IMR-90 (cell line): ENCODE measurements at regions not wholly inside any gene's neighbourhood (a gene's known extent, or its start where the extent isn't known, plus 50 kb on each side); places are given as distances from the start of the nearest gene placed in this dataset.

Experiments
- ATAC-seq: fragments of 200-7000 bp; cut with Tn5 transposase; 2 replicates; pipeline ENCODE4 v1.9.1; 2020; ENCODE audit warnings: low read depth, mild to moderate bottlenecking, moderate library complexity
- BruUV-seq: library from RNA; stranded (reverse); fragments of 400-500 nt; replicated peaks from 2 replicates; lab custom pipeline; 2021; lab: Mats Ljungman, UMichigan
- CTCF ChIA-PET: fragments of 300-600 bp; formaldehyde crosslinking; extraction: SDS; loops from one replicate; lab custom pipeline; 2021; ENCODE audit warnings: antibody characterized with exemption; lab: Yijun Ruan, JAX
- POLR2A ChIA-PET: fragments of 300-600 bp; sonication (Branson Sonifier 250); formaldehyde crosslinking; loops from one replicate; lab custom pipeline; 2022; ENCODE audit warnings: antibody characterized with exemption; ENCODE audit not compliant: unreplicated experiment; lab: Charles Lee
- DNase-seq: peaks from one replicate; pipeline ENCODE4 v3.0.0; 2013
- H2AFZ ChIP-seq: replicated peaks from 2 replicates; pipeline ENCODE3; 2013; ENCODE audit warnings: low read length, mild to moderate bottlenecking; ENCODE audit not compliant: poor library complexity
- H2AK5ac ChIP-seq: 2 replicates; pipeline ENCODE4 v1.6.1; 2013; ENCODE audit warnings: low read depth, low read length, inconsistent platforms
- H2AK9ac ChIP-seq: replicated peaks from 2 replicates; pipeline ENCODE3; 2013; ENCODE audit warnings: mild to moderate bottlenecking, low read depth, low read length, moderate library complexity; ENCODE audit not compliant: poor library complexity
- H2BK120ac ChIP-seq: 2 replicates; pipeline ENCODE4 v1.6.1; 2013; ENCODE audit warnings: low read depth, low read length, inconsistent platforms
- H2BK15ac ChIP-seq: 3 replicates; pipeline ENCODE4 v1.6.1; 2013; ENCODE audit warnings: low read depth, low read length, inconsistent platforms
- H2BK20ac ChIP-seq: 2 replicates; pipeline ENCODE4 v1.6.1; 2013; ENCODE audit warnings: low read depth, mild to moderate bottlenecking, inconsistent platforms, low read length, moderate library complexity
- H2BK5ac ChIP-seq: 2 replicates; pipeline ENCODE4 v1.6.1; 2013; ENCODE audit warnings: mild to moderate bottlenecking, low read depth, low read length, inconsistent platforms; ENCODE audit not compliant: poor library complexity, severe bottlenecking
- H3K14ac ChIP-seq: replicated peaks from 2 replicates; pipeline ENCODE4 v1.6.1; 2013; ENCODE audit warnings: low read depth, low read length, inconsistent platforms
- H3K18ac ChIP-seq: 2 replicates; pipeline ENCODE4 v1.6.1; 2013; ENCODE audit warnings: low read depth, low read length, control low read depth
- H3K23ac ChIP-seq: 2 replicates; pipeline ENCODE4 v1.6.1; 2013; ENCODE audit warnings: low read depth, low read length, inconsistent platforms
- H3K27ac ChIP-seq: 2 replicates; pipeline ENCODE4 v1.5.1; 2013; ENCODE audit warnings: mild to moderate bottlenecking, control low read depth, low read length; ENCODE audit not compliant: insufficient read depth
- H3K27me3 ChIP-seq: 2 replicates; pipeline ENCODE4 v1.6.1; 2013; ENCODE audit warnings: low read length; ENCODE audit not compliant: control insufficient read depth, insufficient read depth
- H3K36me3 ChIP-seq: 2 replicates; pipeline ENCODE4 v1.6.1; 2013; ENCODE audit warnings: low read length, mixed read lengths; ENCODE audit not compliant: control insufficient read depth, insufficient read depth
- H3K4ac ChIP-seq: 2 replicates; pipeline ENCODE4 v1.6.1; 2013; ENCODE audit warnings: low read depth, low read length, inconsistent platforms
- H3K4me1 ChIP-seq: 2 replicates; pipeline ENCODE4 v1.6.1; 2013; ENCODE audit warnings: low read length, mixed read lengths; ENCODE audit not compliant: control insufficient read depth, insufficient read depth
- H3K4me2 ChIP-seq: 2 replicates; pipeline ENCODE4 v1.6.1; 2013; ENCODE audit warnings: low read depth, mild to moderate bottlenecking, control low read depth, low read length, moderate library complexity
- H3K4me3 ChIP-seq: 2 replicates; pipeline ENCODE4 v1.5.1; 2013; ENCODE audit warnings: low read depth, mild to moderate bottlenecking, control low read depth, low read length, moderate library complexity; ENCODE audit not compliant: insufficient read depth
- H3K56ac ChIP-seq: 2 replicates; pipeline ENCODE4 v1.6.1; 2013; ENCODE audit warnings: low read length, inconsistent platforms; ENCODE audit not compliant: insufficient read depth; ENCODE audit errors: extremely low read depth
- H3K79me1 ChIP-seq, 2 experiments: 2 replicates each; pipeline ENCODE4 v1.6.1; 2013; ENCODE audit warnings: low read length in 2 of 2, inconsistent platforms in 1 of 2, low read depth in 1 of 2
- H3K9ac ChIP-seq: 2 replicates; pipeline ENCODE4 v1.6.1; 2013; ENCODE audit warnings: low read depth, low read length, control low read depth
- H3K9me1 ChIP-seq: 2 replicates; pipeline ENCODE4 v1.6.1; 2013; ENCODE audit warnings: low read length, inconsistent platforms; ENCODE audit not compliant: insufficient read depth
- H3K9me3 ChIP-seq: 2 replicates; pipeline ENCODE4 v1.6.1; 2013; ENCODE audit warnings: low read length; ENCODE audit not compliant: control insufficient read depth, insufficient read depth
- H4K20me1 ChIP-seq: 2 replicates; pipeline ENCODE4 v1.6.1; 2013; ENCODE audit warnings: low read length, inconsistent platforms; ENCODE audit not compliant: insufficient read depth
- H4K5ac ChIP-seq: 2 replicates; pipeline ENCODE4 v1.6.1; 2013; ENCODE audit warnings: mild to moderate bottlenecking, low read depth, low read length, control low read depth
- H4K8ac ChIP-seq, 2 experiments: 2 replicates each; pipeline ENCODE4 v1.6.1; 2013; ENCODE audit warnings: low read depth in 2 of 2, low read length in 2 of 2, control low read depth in 1 of 2, inconsistent platforms in 1 of 2
- H4K91ac ChIP-seq: 2 replicates; pipeline ENCODE4 v1.6.1; 2013; ENCODE audit warnings: low read depth, low read length, inconsistent platforms; ENCODE audit not compliant: insufficient read depth
- BHLHE40 ChIP-seq: fragments of 150-350 bp; IDR thresholded peaks from 2 replicates; pipeline ENCODE4 v1.6.1; 2016; ENCODE audit warnings: mild to moderate bottlenecking, low read depth, low read length
- CEBPB ChIP-seq: IDR thresholded peaks from 2 replicates; pipeline ENCODE4 v1.6.1; 2012; ENCODE audit warnings: low read depth, low read length, improper control_type of control experiment
- CHD1 ChIP-seq: IDR thresholded peaks from 2 replicates; pipeline ENCODE4 v1.6.1; 2012; ENCODE audit warnings: low read depth, low read length, improper control_type of control experiment
- FOS ChIP-seq: fragments of 150-350 bp; IDR thresholded peaks from 2 replicates; pipeline ENCODE4 v1.6.1; 2016; ENCODE audit warnings: low read depth, low read length
- MAFK ChIP-seq: IDR thresholded peaks from 2 replicates; pipeline ENCODE4 v1.6.1; 2012; ENCODE audit warnings: low read depth, low read length, improper control_type of control experiment
- MXI1 ChIP-seq: IDR thresholded peaks from 2 replicates; pipeline ENCODE4 v1.6.1; 2012; ENCODE audit warnings: low read depth, mild to moderate bottlenecking, low read length, moderate library complexity, borderline replicate concordance
- NFE2L2 ChIP-seq: fragments of 150-350 bp; IDR thresholded peaks from 2 replicates; pipeline ENCODE4 v1.6.1; 2016; ENCODE audit warnings: low read depth, mild to moderate bottlenecking, low read length
- POLR2A ChIP-seq: IDR thresholded peaks from 2 replicates; pipeline ENCODE4 v1.6.1; 2012; ENCODE audit warnings: mild to moderate bottlenecking, low read depth, low read length
- RAD21 ChIP-seq: IDR thresholded peaks from 2 replicates; pipeline ENCODE4 v1.6.1; 2012; ENCODE audit warnings: low read length, improper control_type of control experiment
- RCOR1 ChIP-seq: IDR thresholded peaks from 2 replicates; pipeline ENCODE4 v1.6.1; 2012; ENCODE audit warnings: mild to moderate bottlenecking, low read length, improper control_type of control experiment; ENCODE audit not compliant: insufficient replicate concordance
- RFX5 ChIP-seq: IDR thresholded peaks from 2 replicates; pipeline ENCODE4 v1.8.0; 2012; ENCODE audit warnings: low read depth, mild to moderate bottlenecking, low read length, moderate library complexity
- SMC3 ChIP-seq: fragments of 150-350 bp; IDR thresholded peaks from 2 replicates; pipeline ENCODE4 v1.6.1; 2016; ENCODE audit warnings: low read depth, mild to moderate bottlenecking, antibody characterized with exemption, low read length, moderate library complexity
- WGBS, 2 experiments: methylation state at CpG; one replicate each; pipeline versions ENCODE4 v1.1.5 to v1.1.7; 2013; ENCODE audit warnings: missing lambda C conversion rate in 2 of 2; ENCODE audit not compliant: insufficient read length in 1 of 2; ENCODE audit errors: extremely low coverage in 2 of 2; 5-methylcytosine and 5-hydroxymethylcytosine counted together
- dilution Hi-C: fragments of 300-500 bp; cut with HindIII; formaldehyde crosslinking; loops from one replicate; pipeline ENCODE4 v1.14.3; 2018; ENCODE audit warnings: low sequenced_read_pairs; ENCODE audit not compliant: unreplicated experiment
- in situ Hi-C: fragments of 300-500 bp; cut with MboI; formaldehyde crosslinking; loops from 3 replicates; pipeline ENCODE4 v1.14.3; 2019; ENCODE audit warnings: low sequenced_read_pairs, inconsistent platforms, mixed read lengths
- intact Hi-C: fragments of 100-400 bp; cut with micrococcal nuclease; formaldehyde crosslinking; loops from 2 replicates; pipeline ENCODE4 v1.10.0; 2022
- TF ChIP-seq, protein P1 (sequence below): fragments of 150-350 bp; IDR thresholded peaks from 2 replicates; pipeline ENCODE4 v1.6.1; 2016; ENCODE audit warnings: low read depth, mild to moderate bottlenecking, low read length, moderate library complexity, borderline replicate concordance
- TF ChIP-seq, protein P2 (sequence below): fragments of 150-350 bp; IDR thresholded peaks from 2 replicates; pipeline ENCODE4 v1.6.1; 2017; ENCODE audit warnings: mild to moderate bottlenecking, antibody characterized with exemption, low read length, low read depth

DNA sequence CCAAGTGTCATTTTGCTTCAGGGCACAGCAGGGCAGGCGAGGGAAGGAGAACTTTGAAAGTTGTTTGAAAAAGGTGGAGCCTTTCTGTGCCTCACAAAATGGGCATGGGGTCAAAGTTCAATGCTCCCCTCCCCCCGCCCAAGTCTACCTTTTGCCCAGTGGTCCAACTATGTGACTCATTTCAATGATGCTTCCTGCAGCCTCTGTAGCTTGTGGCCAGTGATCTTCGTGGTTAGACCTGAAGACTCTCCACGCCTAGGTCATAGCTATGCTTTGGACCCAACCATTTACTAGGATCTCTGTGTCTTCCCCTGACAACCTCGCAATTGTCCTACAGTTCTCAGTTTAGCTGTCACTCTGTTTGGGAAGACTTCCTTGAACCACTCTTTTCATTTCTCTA lies 280.3 kb upstream of the GJB5 start:
- WGBS, 2 experiments = no CpG with 5 or more reads among the region's 5 CpGs
- no peaks in the 10 kb centered on the region for H3K27me3 ChIP-seq
- H2BK120ac ChIP-seq = no peak overlapping the region
- no peaks in the 10 kb centered on the region for H3K4me1 ChIP-seq
- H3K9me1 ChIP-seq = no peaks in the 10 kb centered on the region
- ChIA-PET POLR2A (no interaction called here), CTCF (no interaction called here)
- no peak overlapping the region for H3K4ac ChIP-seq
- ATAC-seq (no peak), DNase-seq (no peak)
- no peak overlapping the region for H2BK5ac ChIP-seq
- H3K4me2 ChIP-seq = no peak overlapping the region
- H3K36me3 ChIP-seq = no peaks in the 10 kb centered on the region
- no peak overlapping the region for H3K9ac ChIP-seq
- H4K20me1 ChIP-seq = no peaks in the 10 kb centered on the region
- H2AK9ac ChIP-seq = no peak overlapping the region
- H3K27ac ChIP-seq = no peak overlapping the region
- no peak overlapping the region for H3K14ac ChIP-seq
- no peak overlapping the region for H2BK15ac ChIP-seq
- no peak overlapping the region for H3K4me3 ChIP-seq
- in situ Hi-C loops = no loop called here
- intact Hi-C loops = no loop called here
- dilution Hi-C loops = no loop called here
- no peak overlapping the region for H3K56ac ChIP-seq
- H3K18ac ChIP-seq = no peak overlapping the region
- no peak overlapping the region for H4K8ac ChIP-seq
- no peak overlapping the region for H3K23ac ChIP-seq
- H2AFZ ChIP-seq = no peak overlapping the region
- H3K9me3 ChIP-seq = peaks cover 36% of the 10 kb centered on the region
- H2BK20ac ChIP-seq = no peak overlapping the region
- H4K91ac ChIP-seq = no peak overlapping the region
- no TSS peak for BruUV-seq
- H2AK5ac ChIP-seq = no peak overlapping the region
- H4K5ac ChIP-seq = no peak overlapping the region
- TF ChIP-seq FOS (no peak), POLR2A (no peak), RFX5 (no peak), CHD1 (no peak), BHLHE40 (no peak), SMC3 (no peak), CEBPB (no peak), MXI1 (no peak), RAD21 (no peak), MAFK (no peak), RCOR1 (no peak), NFE2L2 (no peak)
- TF ChIP-seq, protein P1, sequence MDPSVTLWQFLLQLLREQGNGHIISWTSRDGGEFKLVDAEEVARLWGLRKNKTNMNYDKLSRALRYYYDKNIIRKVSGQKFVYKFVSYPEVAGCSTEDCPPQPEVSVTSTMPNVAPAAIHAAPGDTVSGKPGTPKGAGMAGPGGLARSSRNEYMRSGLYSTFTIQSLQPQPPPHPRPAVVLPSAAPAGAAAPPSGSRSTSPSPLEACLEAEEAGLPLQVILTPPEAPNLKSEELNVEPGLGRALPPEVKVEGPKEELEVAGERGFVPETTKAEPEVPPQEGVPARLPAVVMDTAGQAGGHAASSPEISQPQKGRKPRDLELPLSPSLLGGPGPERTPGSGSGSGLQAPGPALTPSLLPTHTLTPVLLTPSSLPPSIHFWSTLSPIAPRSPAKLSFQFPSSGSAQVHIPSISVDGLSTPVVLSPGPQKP = no peak
- TF ChIP-seq, protein P2, sequence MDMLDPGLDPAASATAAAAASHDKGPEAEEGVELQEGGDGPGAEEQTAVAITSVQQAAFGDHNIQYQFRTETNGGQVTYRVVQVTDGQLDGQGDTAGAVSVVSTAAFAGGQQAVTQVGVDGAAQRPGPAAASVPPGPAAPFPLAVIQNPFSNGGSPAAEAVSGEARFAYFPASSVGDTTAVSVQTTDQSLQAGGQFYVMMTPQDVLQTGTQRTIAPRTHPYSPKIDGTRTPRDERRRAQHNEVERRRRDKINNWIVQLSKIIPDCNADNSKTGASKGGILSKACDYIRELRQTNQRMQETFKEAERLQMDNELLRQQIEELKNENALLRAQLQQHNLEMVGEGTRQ = no peak
- H3K79me1 ChIP-seq = no peaks in the 10 kb centered on the region
